HG03066 (cell line): ENCODE measurements at regions not wholly inside any gene's neighbourhood (a gene's known extent, or its start where the extent isn't known, plus 50 kb on each side); places are given as distances from the start of the nearest gene placed in this dataset.
"Not testable (repeated sequence)": the region's sequence is repeated elsewhere in the genome, so short reads cannot be mapped to it uniquely, and the experiment has no call there.

Experiments used
- ATAC-seq: cut with Tn5 transposase; IDR thresholded peaks from one replicate; pipeline ENCODE4 v1.9.1; 2021; ENCODE audit warnings: low read depth; ENCODE audit not compliant: unreplicated experiment

- no peak for ATAC-seq
These were observed 112.8 kb upstream of the CADM1 start for GRCh38 chr11:115616971-115617370.

- no peak for ATAC-seq
These were observed 109.9 kb upstream of the CADM1 start for GRCh38 chr11:115613986-115614632.

- ATAC-seq = no peak
These were observed 108.8 kb upstream of the CADM1 start for GRCh38 chr11:115613004-115613403.

- no peak for ATAC-seq
These were observed 108.0 kb upstream of the CADM1 start for GRCh38 chr11:115612046-115612730.

GRCh38 chr11:115611343-115611742 is 107.1 kb upstream of the CADM1 start:
- no peak for ATAC-seq

- no peak for ATAC-seq
These were observed 106.7 kb upstream of the CADM1 start for GRCh38 chr11:115610908-115611307.

GRCh38 chr11:115610234-115610633 is 106.0 kb upstream of the CADM1 start:
- ATAC-seq = not testable (repeated sequence)

- no peak for ATAC-seq
These were observed 104.8 kb upstream of the CADM1 start for GRCh38 chr11:115608976-115609375.

- ATAC-seq = no peak
These were observed 103.5 kb upstream of the CADM1 start for GRCh38 chr11:115607621-115608221.

- ATAC-seq = no peak
These were observed 102.4 kb upstream of the CADM1 start for GRCh38 chr11:115606498-115607220.

GRCh38 chr11:115605871-115606497 is 101.8 kb upstream of the CADM1 start:
- no peak for ATAC-seq

GRCh38 chr11:115605397-115605796 is 101.2 kb upstream of the CADM1 start:
- not testable (repeated sequence) for ATAC-seq

- ATAC-seq = no peak
These were observed 94.9 kb upstream of the CADM1 start for GRCh38 chr11:115599125-115599524.

- no peak for ATAC-seq
These were observed 94.2 kb upstream of the CADM1 start for GRCh38 chr11:115598257-115598901.

GRCh38 chr11:115591380-115591779 is 87.2 kb upstream of the CADM1 start:
- ATAC-seq = no peak

- ATAC-seq = no peak
These were observed 86.0 kb upstream of the CADM1 start for GRCh38 chr11:115590254-115590653.

GRCh38 chr11:115587718-115588342 is 83.6 kb upstream of the CADM1 start:
- no peak for ATAC-seq

GRCh38 chr11:115585361-115586024 is 81.3 kb upstream of the CADM1 start:
- ATAC-seq = no peak

- no peak for ATAC-seq
These were observed 77.8 kb upstream of the CADM1 start for GRCh38 chr11:115581871-115582639.
